GM21825 (cell line): ENCODE measurements at regions not wholly inside any gene's neighbourhood (a gene's known extent, or its start where the extent isn't known, plus 50 kb on each side); places are given as distances from the start of the nearest gene placed in this dataset.
A peak's percentile ranks its signal among the peaks of the same experiment; 100 is the strongest.

Experiments
- ATAC-seq: cut with Tn5 transposase; IDR thresholded peaks from one replicate; pipeline ENCODE4 v1.9.1; 2021; ENCODE audit warnings: mild to moderate bottlenecking, moderate library complexity; ENCODE audit not compliant: unreplicated experiment

DNA sequence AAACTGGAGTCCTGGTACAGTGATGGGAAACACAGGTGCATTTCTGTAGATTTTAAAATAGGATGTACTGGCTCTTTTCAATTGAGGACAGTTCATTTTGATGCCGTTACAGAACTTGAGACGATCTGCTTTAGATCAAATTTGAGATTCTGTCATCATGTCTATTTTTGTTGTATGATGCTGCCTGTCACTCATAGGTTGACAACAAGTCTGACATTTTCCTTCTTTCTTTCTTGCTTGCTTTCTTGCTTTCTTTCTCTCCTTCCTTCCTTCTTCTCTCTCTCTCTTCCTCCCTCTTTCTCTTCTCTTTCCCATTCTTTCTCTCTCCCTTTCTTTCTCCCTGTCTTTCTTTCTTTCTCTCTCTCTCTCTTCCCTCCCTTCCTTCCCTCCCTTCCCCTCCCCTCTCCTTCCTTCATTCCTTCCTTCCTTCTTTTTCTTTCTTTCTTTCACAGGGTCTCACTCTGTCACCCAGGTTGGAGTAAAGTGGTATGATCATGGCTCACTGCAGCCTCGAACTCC lies 152.6 kb upstream of the SGK1 start:
- ATAC-seq = no peak

DNA sequence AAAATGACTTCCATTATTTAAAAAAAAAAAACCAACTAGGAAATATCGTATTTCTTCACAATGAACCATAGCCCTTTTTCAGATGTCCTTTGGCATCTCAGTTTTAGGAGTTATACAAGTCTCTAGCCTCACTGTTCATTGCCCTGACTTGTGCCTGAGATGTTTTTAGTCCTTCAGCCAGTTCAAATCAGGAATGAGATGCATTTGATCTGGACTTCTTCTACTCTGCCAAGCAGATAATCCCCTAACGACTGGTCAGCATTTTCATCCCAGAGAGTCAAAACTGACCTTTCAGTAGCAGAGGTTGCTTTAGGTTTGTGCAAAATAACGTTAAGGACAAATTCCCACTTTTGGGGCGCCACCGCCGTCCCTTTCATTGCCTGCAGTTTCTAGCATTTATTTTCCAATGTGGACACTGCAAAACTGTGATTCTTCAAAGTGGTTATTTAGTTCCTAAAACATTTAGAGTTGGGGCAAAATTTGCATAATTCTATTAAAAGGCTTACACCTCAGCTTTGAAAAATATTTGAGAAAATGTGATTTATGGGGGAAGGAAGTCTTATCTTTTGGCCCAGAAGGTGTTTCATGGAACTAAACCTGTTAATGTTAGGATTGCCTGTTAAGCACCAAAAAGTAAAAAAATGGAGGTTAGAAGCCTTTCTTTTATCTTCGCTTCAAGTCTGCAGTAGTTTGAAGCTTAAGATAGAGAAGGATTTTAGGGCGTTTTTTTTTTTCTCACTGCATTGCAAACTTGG lies 152.0 kb upstream of the SGK1 start:
- no peak for ATAC-seq

DNA sequence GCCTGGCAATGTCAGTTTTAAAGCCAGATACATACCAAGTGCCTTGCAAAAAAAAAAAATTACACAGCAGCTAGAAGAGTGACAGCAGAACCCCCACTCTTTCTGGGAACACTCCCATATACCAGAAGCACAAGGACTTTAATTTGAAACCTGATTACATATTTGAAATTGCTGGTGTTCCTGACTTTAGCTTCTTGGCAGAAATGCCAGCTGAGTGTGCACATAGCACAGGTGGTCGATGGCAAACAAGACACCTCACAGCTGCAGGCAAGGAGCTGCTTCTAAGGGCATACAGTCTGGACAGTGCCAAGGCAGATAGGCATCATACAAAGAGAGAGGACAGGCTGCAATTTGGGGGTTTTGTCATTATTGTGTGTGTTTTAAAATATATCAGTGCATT lies 150.7 kb upstream of the SGK1 start:
- no peak for ATAC-seq

DNA sequence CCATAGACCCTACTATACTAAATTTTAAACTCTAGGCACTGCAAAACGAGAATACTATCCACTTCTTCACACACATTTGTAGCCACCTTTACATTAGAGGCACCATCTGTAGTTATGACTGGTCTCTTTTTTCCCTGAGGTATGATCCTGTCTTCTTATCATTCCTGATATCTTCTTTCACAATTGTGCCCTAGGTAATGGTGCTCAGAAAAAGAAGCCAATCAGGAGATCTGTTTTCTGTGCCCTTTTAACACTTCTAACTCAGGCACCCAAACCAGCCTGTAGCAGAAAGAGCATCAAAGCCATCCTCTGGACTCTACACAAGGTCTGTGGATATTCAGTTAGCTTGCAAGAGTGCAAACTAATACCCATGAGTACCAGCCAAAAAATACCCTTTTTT lies 149.7 kb upstream of the SGK1 start:
- no peak for ATAC-seq

DNA sequence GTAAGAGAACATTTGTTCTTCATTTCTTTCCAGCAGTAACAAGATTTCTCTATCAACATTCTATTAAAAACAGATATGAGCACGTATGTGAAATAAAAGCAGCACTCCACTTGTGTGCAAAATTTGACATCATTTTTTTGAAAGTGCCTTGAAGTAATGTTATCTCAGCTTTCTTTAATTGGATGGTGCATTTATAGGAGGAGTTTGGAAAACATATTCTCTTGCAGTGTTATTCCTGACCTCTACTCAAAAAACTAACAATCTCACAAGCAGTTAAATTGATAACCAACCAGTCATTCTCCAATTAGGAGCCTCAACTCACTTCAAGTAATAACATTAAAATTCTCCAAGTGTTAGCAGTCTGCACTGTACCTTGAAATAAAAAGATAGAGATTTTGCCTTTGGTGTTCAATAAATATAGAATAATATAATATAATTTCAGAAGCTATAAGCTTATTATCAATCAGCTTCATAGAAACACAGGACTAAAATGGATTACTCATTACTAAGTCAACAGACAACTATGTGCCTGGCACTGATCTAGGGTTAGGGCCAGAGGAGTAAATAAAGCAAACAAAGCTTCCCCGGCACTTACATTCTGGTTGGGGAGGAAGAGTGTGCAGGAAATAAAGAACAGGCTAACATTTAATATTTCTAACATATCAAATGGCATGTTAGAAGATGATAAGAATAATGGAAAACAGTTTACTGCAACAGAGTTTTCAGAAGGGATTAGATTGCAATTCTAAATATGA lies 149.0 kb upstream of the SGK1 start:
- no peak for ATAC-seq

DNA sequence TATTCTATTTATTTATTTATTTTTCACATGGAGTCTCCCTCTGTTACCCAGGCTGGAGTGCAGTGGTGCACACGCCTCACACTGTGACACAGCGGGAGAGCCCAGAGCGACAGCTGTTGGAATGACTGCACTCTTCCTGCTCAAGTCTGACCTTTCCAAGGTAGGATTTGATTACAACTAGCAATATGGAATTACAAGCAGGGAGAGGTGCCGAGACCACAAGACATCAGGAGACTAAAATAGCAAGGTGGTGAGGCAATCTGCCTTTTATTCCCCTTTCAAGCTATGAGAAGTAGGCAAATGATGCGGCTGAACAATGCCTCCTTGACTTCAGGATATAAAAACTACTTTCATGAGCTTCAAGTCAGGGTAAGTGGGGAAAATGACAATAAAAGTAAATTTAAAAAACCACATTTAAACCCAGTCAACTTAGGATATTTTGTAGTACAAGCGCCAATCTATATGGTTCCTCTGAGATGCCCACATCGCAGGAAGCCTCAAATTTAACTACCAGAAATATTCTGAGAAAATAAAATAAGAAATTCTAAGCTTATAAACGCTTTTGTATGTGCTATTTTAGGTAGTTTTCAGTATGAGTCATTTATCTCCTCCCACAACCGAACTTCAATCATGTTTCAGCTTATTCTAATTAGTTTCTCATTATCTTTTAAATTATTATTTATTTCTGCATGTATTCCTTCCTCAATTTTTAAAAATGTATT lies 146.9 kb upstream of the SGK1 start:
- ATAC-seq = peak; percentile 62

DNA sequence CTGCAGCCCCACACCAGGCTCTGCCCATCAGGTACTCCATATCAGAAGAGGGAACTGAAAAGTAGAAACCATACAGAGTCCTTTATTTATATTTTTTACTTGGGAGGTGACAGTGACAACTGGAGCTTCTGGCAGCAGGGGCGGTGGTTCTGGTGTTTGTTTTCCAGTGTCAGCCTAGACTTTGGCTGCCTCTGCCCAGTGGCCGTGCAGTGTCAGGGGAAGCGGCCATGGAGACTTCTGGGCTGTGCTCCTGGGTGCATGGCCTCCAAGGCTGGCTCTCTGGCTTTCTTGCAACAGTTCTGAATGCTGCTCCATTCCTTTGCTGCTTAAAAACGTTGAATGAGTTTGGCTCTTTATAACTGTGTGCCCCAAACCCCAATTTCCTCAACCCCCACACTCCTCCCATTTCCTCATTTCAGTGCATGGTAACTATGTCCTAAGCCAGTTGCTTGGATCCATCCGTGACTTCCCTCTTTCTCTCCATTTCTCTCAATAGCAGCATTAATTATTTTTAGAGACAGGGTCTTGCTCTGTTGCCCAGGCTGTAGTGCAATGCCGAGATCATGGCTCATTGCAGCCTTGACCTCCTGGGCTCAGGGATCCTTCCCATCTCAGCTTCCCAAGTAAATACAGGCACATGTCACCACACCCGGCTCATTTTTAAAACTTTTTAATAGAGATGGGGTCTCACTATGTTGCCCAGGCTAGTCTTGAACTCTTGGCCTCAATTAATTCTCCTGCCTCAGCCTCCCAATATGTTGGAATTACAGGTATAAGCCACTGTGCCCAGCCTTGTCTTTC lies 141.1 kb upstream of the SGK1 start:
- no peak for ATAC-seq

DNA sequence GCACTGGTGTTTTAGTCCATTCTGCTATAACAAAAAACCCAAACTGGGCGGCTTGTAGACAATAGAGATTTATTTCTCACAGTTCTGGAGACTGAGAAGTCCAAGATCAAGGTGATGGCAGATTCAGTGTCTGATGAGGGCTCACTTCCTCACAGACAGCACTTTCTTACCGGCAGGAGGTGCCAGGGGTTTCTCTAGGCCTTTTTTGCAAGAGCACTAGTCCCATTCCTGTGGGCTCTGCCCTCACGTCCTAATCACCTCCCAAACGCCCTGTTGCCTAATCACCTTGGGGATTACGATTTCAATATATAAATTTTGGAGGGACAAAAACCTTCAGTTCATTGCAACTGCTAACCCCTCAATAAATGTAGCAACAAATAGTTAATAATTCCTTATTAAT lies 140.0 kb upstream of the SGK1 start:
- no peak for ATAC-seq

DNA sequence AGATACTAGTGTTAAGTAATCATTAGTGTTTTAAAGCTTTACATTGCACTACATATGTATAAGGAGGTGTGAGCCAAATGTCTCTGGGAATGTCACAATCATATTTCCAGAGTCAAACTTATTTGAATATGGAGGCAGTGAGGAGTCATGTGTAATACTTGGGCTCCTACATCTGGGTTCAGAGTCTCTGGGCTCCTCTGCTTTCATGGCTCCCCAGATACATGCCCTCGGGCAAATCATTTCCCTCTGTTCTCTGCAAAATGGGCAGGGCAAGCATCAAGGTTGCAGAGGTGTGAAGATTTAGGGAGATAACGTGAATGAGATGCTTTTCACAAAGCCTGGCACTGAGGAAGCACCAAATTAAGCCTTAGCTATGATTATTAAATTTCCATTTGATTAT lies 138.3 kb upstream of the SGK1 start:
- ATAC-seq = no peak

DNA sequence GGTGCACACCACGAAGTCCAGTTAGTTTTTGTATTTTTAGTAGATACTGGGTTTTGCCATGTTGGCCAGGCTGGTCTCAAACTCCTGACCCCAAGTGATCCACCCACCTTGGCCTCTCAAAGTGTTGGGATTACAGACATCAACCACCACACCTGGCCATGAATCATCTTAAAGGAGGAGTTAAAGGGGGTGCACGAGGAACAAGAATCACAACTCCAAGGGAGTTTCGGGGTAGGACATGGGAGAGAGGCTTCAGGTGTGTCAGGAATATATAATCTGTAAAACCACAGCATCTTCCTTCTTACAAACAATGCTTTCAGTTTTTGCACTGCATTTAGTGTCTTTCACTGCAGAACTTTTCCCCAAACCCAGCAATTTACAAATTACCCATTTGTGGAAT lies 137.4 kb upstream of the SGK1 start:
- ATAC-seq = no peak

DNA sequence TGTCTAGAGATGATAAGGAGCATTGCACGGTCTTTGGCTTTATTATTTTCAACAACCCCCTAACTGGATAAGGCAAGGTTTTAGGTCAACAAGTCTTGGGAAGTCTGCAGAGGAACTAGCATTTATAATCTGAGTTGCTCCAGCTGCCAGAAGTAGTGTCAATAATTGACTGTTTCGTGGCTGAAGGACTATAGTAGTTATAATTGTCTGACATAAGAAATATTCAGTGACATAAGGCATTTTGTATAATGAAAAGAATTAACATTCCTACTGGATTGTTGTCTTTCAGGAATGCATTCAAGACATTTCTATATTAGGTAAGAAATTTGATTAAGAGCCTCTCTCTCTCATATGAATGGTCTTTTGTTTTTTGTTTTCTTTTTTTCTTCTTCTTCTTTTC lies 136.9 kb upstream of the SGK1 start:
- ATAC-seq = no peak

DNA sequence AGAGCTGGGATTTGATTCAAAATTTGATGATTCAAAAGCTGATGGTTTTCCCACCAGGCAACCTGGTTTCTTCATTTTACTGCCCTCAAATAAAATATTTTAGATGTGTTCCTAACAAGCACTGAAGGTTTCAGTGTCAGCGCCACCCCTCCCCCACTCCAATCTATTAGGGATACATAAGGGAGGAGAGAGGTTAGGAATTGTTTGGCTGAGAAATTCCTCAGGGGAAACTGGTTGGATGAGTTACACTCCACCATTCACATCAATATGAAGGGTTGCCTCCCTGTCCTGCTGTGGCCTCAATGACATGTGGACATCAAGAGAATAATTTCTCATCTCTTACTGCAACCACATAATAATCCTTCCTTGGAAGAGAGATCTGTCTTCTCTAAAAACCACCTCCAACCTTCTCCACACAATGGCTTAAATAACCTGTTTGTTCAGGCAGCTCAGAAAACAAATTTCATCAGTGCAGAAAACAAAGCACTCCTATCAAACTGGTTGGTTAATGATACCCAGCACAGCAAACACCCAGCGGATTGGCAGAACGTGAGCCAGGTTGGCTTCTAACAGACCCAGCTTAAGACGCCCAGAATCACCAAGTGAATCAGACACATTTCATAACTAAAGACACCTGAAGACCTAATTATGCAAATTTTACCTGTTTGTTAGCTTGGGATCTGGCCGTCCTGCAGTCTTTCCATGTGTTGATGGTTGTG lies 136.0 kb upstream of the SGK1 start:
- ATAC-seq = no peak

DNA sequence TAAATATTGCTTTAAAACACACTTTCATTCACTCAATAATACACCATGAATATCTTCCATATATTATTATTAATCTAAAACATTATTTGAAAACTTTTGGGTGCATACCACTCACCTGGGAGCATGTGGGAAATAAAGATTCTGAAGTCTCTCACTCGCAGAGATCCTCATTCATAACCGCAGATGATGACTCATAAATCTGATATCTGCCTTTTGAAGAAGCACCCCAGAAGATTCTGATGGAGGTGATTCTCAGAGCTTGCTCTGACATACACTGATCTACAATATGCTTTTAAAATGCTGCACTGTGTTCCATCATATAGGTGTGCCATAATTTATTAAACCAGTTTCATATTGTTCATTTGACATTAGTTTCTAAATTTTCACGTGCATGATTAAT lies 135.0 kb upstream of the SGK1 start:
- ATAC-seq = no peak

DNA sequence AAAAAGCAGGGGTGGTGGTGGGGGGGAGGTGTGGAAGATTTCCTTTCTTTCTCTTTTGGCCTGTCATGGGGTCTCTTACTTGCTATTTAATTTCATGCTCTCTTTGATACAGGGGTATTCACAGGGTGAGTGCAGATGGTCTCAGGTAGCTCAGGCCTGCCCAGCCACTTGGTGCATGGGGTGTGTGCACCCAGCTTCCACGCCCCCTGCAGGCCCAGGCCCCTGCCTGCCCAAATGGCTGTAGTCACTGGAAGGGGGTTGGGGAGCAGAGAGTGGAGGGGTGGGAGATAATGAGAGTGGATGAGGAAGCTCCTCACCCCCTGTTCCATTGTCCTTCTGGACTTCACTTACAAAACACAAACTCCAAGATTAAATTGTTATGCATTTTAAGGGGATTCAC lies 133.6 kb upstream of the SGK1 start:
- no peak for ATAC-seq

DNA sequence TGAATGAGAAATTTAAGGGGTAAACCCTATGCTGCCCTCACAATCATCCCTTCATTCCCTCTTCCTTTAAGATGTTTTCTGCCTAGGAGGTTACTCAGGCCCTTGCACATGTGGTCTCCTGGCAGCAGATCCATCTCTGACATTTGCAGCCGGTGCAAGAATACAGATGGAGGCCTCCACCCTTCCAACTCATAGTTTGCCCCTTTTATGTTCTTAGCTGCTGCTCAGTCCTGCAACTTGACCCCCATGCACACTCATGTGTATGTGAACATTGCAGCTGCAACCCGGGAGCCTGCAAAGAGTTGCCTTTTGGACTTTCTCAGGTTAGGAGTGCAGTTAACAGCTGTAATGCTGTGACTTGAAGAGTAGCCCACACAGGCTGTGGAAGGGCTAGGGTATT lies 131.9 kb upstream of the SGK1 start:
- ATAC-seq = no peak

DNA sequence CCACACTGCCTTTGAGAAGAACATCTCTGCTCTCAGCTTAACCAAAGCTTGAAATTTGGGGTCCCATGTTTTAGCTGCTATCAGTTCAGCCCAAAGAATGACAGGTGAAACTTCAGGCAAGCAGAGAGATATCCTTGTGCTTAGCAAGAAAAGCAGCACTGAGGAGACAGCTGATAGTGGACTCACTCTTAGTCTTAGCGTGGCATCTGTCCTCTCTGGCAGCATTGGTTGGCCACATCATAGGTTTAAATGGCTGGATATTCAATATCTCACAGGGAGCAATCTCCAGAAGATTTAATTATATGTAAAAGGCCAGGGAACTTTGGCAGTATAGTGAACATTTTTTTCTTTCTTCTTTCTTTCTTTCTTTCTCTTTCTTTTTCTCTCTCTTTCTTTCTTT lies 131.1 kb upstream of the SGK1 start:
- ATAC-seq = no peak

DNA sequence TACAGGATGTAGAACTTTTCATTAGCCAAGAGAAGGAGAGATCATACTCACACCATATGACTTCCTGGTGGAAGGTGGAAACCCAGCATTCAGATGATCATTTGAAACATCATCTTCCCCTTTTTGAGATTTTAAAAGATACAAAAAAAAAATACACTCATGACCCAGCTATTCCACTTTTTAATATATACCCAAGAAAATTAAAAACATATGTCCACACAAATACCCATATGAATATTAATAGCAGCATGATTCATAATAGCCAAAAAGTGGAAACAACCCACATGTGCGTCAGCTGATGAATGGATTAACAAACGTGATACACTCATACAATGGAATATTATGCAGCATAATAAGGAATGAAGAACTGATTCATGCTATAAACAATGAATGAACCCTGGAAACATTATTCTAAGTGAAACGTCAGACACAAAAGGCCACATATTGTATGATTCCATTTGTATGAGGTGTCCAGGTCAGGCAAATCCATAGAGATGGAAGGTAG lies 130.0 kb upstream of the SGK1 start:
- ATAC-seq = no peak

DNA sequence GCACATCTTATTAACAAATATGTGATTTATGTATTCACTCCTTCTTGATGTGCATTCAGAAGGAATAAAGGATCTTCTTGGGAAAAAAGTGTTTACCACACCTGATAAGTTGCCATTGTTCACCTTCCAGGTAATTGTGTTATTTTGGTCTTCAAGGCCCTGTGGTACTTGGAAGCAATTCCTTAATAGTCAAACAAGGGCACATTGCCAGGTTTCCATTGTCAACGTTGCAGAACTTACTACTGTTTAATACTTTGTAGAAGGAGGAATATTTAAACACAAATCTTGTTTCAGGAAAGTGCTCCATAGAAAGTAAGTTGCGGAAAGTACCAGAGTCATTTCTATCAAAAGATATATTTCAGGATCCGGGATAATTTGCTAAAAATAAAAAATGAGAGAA lies 129.5 kb upstream of the SGK1 start:
- no peak for ATAC-seq

DNA sequence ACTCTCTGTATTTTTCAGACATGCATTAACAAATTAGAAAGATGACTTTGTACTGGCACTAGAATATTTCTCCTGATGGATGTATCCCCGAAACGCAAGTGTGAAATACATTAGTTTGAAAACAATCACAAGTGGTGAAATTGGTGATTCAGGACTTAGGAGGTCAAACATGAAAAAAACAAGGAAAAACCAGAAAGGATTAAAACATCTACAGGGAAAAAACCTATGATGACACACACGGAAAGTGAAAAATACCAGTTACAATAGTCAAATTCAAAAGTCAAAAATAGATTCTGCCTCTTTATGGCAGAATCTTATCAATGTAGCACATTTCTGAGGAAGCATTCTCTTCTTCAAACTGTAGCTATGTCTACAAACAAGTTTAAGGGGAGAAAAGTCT lies 129.0 kb upstream of the SGK1 start:
- no peak for ATAC-seq

DNA sequence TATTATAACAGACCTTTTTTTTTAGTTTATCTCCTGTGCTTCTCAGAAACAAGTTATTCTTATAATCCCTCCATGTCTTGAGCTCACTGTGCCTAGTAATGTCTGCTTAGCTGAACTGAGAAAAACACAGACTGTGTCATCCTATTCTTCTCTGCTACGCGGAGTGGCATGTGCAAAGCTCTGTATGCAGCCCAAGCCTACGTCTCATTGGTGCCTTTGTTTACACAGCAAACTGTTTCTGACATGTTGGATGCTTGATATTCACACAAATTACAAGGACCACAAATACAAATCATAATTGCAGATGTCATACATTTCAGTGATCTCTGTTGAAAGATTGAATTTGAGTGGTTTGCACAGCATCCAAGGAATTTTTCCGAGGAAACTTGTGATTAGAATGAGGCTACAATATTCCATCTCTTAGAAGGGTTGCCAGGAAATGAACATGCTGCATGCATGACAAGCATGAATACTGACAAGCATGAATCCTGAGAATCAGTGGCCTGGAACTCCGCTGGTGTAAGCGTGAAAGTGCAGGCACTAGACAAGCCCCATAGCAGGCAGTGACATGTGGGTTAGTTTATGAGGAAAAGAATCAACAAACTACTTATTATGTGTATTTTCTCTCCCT lies 128.4 kb upstream of the SGK1 start:
- ATAC-seq = no peak
